Breast epithelium (tissue), 3 donors: ENCODE measurements at regions not wholly inside any gene's neighbourhood (a gene's known extent, or its start where the extent isn't known, plus 50 kb on each side); places are given as distances from the start of the nearest gene placed in this dataset.

Experiments
- CTCF ChIP-seq, 3 donors: fragments of 450-650 bp; IDR thresholded peaks; one replicate each; pipeline ENCODE4 v1.5.1; 2016 to 2017; ENCODE audit warnings: antibody characterized with exemption in 3 of 3, mild to moderate bottlenecking in 3 of 3, moderate library complexity in 3 of 3
- POLR2A ChIP-seq: fragments of 450-650 bp; IDR thresholded peaks from one replicate; pipeline ENCODE4 v1.6.1; 2016; ENCODE audit warnings: antibody characterized with exemption, mild to moderate bottlenecking, moderate library complexity
- POLR2AphosphoS5 ChIP-seq, 3 donors: sonication (generic); formaldehyde crosslinking; IDR thresholded peaks; one replicate each; pipeline ENCODE4 v1.6.1; 2017; ENCODE audit warnings: antibody characterized with exemption in 3 of 3

GRCh38 chr12:125889742-125890141 lies 824.5 kb downstream of the AACS start:
- TF ChIP-seq CTCF (IDR thresholded peaks at IDR 0.05) (no peak), POLR2AphosphoS5 (IDR thresholded peaks at IDR 0.05) (no peak), POLR2A (no peak)
